Smooth muscle cell (in vitro differentiated cells): ENCODE measurements at regions not wholly inside any gene's neighbourhood (a gene's known extent, or its start where the extent isn't known, plus 50 kb on each side); places are given as distances from the start of the nearest gene placed in this dataset.
"Not testable (repeated sequence)": the region's sequence is repeated elsewhere in the genome, so short reads cannot be mapped to it uniquely, and the experiment has no call there.

Experiments
- DNase-seq: peaks from one replicate; lab custom pipeline; 2025; ENCODE audit not compliant: unreplicated experiment; lab: John Stamatoyannopoulos, UW
- H2AFZ ChIP-seq: fragments of 200-600 bp; sonication (generic); 2 replicates; pipeline ENCODE4 v1.6.0; 2016; ENCODE audit warnings: antibody characterized with exemption, low read depth, mild to moderate bottlenecking
- H3F3A ChIP-seq: fragments of 200-600 bp; sonication (generic); 2 replicates; pipeline ENCODE4 v1.6.0; 2017; ENCODE audit warnings: antibody characterized with exemption, low read depth
- H3K27ac ChIP-seq: fragments of 200-600 bp; sonication (generic); 2 replicates; pipeline ENCODE4 v1.5.1; 2016; ENCODE audit warnings: low read depth, mild to moderate bottlenecking
- H3K27me3 ChIP-seq: fragments of 200-600 bp; sonication (generic); 2 replicates; pipeline ENCODE4 v1.6.1; 2016; ENCODE audit warnings: low read depth, mild to moderate bottlenecking
- H3K36me3 ChIP-seq: fragments of 200-600 bp; sonication (generic); 2 replicates; pipeline ENCODE4 v1.5.1; 2016; ENCODE audit warnings: low read depth
- H3K4me1 ChIP-seq: fragments of 200-600 bp; sonication (generic); 2 replicates; pipeline ENCODE4 v1.5.1; 2016; ENCODE audit warnings: low read depth
- H3K4me2 ChIP-seq: fragments of 200-600 bp; sonication (generic); 2 replicates; pipeline ENCODE4 v1.6.0; 2016; ENCODE audit warnings: mild to moderate bottlenecking
- H3K4me3 ChIP-seq: fragments of 200-600 bp; sonication (generic); 2 replicates; pipeline ENCODE4 v1.5.1; 2016; ENCODE audit warnings: mild to moderate bottlenecking
- H3K79me2 ChIP-seq: fragments of 200-600 bp; sonication (generic); 2 replicates; pipeline ENCODE4 v1.6.0; 2016; ENCODE audit warnings: low read depth, mild to moderate bottlenecking
- H3K9ac ChIP-seq: fragments of 200-600 bp; sonication (generic); 2 replicates; pipeline ENCODE4 v1.6.0; 2016; ENCODE audit warnings: low read depth
- H3K9me3 ChIP-seq: fragments of 200-600 bp; sonication (generic); replicated peaks from 2 replicates; pipeline ENCODE4 v1.5.1; 2016; ENCODE audit warnings: low read depth
- H4K20me1 ChIP-seq: fragments of 200-600 bp; sonication (generic); 2 replicates; pipeline ENCODE4 v1.6.0; 2016; ENCODE audit warnings: low read depth
- WGBS: methylation state at CpG from one replicate; pipeline ENCODE4 v1.1.7; 2016; ENCODE audit warnings: low lambda C conversion rate; 5-methylcytosine and 5-hydroxymethylcytosine counted together
- TF ChIP-seq, protein P1 (sequence below): fragments of 200-600 bp; sonication (generic); IDR thresholded peaks from 2 replicates; pipeline ENCODE4 v1.5.1; 2017; ENCODE audit warnings: borderline replicate concordance, mild to moderate bottlenecking, antibody characterized with exemption; ENCODE audit not compliant: insufficient read depth, poor library complexity, severe bottlenecking

DNA sequence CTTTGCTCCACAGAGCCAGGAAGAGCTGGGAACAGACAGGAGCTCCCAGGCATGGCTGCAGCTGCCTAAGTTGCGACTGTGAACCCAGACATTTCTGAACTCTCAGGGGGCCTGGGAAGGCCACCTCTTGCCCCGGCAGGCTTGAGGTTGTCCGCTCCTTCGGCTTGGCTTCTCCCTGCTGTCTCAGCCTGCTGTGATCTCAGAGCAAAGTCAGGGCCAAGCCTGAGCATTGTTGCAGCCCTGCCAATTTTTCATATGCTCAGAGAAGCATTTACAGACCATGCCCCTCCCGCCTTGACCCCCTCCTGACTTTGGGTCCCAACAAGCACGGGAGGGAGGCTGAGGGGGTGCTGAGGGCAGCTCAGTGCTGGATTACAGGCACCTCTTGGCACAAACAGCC, 1439.1 kb upstream of the FLRT2 start:
- Histone ChIP-seq H3K27ac (no peak overlapping the region), H3K9me3 (no peaks in the 10 kb centered on the region), H4K20me1 (no peaks in the 10 kb centered on the region), H3K4me1 (no peaks in the 10 kb centered on the region), H3K36me3 (no peaks in the 10 kb centered on the region), H3K79me2 (no peaks in the 10 kb centered on the region), H3K27me3 (no peaks in the 10 kb centered on the region), H3F3A (no peaks in the 10 kb centered on the region), H3K4me3 (no peak overlapping the region), H3K4me2 (no peak overlapping the region), H2AFZ (no peak overlapping the region), H3K9ac (no peak overlapping the region)
- no peak for DNase-seq
- WGBS: 97% methylated on average over 6 of the region's 6 CpGs
- TF ChIP-seq, protein P1, sequence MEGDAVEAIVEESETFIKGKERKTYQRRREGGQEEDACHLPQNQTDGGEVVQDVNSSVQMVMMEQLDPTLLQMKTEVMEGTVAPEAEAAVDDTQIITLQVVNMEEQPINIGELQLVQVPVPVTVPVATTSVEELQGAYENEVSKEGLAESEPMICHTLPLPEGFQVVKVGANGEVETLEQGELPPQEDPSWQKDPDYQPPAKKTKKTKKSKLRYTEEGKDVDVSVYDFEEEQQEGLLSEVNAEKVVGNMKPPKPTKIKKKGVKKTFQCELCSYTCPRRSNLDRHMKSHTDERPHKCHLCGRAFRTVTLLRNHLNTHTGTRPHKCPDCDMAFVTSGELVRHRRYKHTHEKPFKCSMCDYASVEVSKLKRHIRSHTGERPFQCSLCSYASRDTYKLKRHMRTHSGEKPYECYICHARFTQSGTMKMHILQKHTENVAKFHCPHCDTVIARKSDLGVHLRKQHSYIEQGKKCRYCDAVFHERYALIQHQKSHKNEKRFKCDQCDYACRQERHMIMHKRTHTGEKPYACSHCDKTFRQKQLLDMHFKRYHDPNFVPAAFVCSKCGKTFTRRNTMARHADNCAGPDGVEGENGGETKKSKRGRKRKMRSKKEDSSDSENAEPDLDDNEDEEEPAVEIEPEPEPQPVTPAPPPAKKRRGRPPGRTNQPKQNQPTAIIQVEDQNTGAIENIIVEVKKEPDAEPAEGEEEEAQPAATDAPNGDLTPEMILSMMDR: no peak

DNA sequence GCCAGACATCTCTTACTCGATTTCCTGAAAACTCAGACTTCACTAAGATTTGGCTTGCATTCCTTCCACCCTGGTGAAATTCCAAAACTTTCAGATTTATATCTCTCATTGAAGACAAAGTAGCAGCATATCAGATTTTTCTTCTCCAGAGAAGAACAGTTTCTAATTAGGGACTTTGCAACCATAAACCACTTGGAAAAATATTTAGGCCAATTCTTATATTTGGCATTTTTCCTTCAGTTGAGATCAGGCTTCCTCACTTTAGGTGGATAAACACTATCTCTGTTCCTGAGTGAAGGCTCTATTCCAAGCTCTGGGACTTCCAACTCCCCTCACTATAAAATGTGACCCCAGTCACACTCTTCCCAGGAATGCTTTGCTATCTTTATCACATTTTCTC, 1434.3 kb upstream of the FLRT2 start:
- DNase-seq: no peak
- no peaks in the 10 kb centered on the region for H3F3A ChIP-seq
- H3K27ac ChIP-seq: no peak overlapping the region
- peak overlapping the region; percentile 25 for H2AFZ ChIP-seq
- no peak overlapping the region for H3K4me3 ChIP-seq
- H3K4me2 ChIP-seq: no peak overlapping the region
- H3K4me1 ChIP-seq: no peaks in the 10 kb centered on the region
- no peaks in the 10 kb centered on the region for H3K36me3 ChIP-seq
- no peak overlapping the region for H3K9ac ChIP-seq
- H4K20me1 ChIP-seq: no peaks in the 10 kb centered on the region
- 69% methylated on average over 1 of the region's 1 CpG for WGBS
- no peaks in the 10 kb centered on the region for H3K27me3 ChIP-seq
- no peaks in the 10 kb centered on the region for H3K79me2 ChIP-seq
- no peaks in the 10 kb centered on the region for H3K9me3 ChIP-seq
- TF ChIP-seq, protein P1: no peak

GRCh38 chr14:84098261-84098660, 1431.7 kb upstream of the FLRT2 start:
- Histone ChIP-seq H3K27ac (no peak overlapping the region), H3K4me2 (no peak overlapping the region), H4K20me1 (no peaks in the 10 kb centered on the region), H3K4me3 (no peak overlapping the region), H3K9me3 (no peaks in the 10 kb centered on the region), H3F3A (no peaks in the 10 kb centered on the region), H3K79me2 (no peaks in the 10 kb centered on the region), H3K4me1 (no peaks in the 10 kb centered on the region), H3K9ac (no peak overlapping the region), H3K36me3 (no peaks in the 10 kb centered on the region), H3K27me3 (no peaks in the 10 kb centered on the region), H2AFZ (no peak overlapping the region)
- DNase-seq: no peak
- WGBS: 94% methylated on average over 4 of the region's 4 CpGs
- TF ChIP-seq, protein P1: no peak

DNA sequence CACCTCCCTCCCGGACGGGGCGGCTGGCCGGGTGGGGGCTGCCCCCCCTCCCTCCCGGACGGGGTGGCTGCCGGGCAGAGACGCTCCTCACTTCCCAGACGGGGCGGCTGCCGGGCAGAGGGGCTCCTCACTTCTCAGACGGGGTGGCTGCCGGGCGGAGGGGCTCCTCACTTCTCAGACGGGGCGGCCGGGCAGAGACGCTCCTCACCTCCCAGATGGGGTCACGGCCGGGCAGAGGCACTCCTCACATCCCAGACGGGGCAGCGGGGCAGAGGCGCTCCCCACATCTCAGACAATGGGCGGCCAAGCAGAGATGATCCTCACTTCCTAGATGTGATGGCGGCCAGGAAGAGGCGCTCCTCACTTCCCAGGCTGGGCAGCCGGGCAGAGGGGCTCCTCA, 1430.4 kb upstream of the FLRT2 start:
- not testable (repeated sequence) for H3K4me2 ChIP-seq, H3K27ac ChIP-seq, H3K4me1 ChIP-seq, H3K36me3 ChIP-seq, H3F3A ChIP-seq, H3K79me2 ChIP-seq, H3K9me3 ChIP-seq, H3K4me3 ChIP-seq, H2AFZ ChIP-seq, H3K27me3 ChIP-seq, DNase-seq, H3K9ac ChIP-seq, H4K20me1 ChIP-seq
- WGBS: 99% methylated on average over 12 of the region's 27 CpGs
